ENCODE measurements at regions not wholly inside any gene's neighbourhood (a gene's known extent, or its start where the extent isn't known, plus 50 kb on each side); places are given as distances from the start of the nearest gene placed in this dataset.
"Not testable (repeated sequence)": the region's sequence is repeated elsewhere in the genome, so short reads cannot be mapped to it uniquely, and the experiment has no call there.

DNA sequence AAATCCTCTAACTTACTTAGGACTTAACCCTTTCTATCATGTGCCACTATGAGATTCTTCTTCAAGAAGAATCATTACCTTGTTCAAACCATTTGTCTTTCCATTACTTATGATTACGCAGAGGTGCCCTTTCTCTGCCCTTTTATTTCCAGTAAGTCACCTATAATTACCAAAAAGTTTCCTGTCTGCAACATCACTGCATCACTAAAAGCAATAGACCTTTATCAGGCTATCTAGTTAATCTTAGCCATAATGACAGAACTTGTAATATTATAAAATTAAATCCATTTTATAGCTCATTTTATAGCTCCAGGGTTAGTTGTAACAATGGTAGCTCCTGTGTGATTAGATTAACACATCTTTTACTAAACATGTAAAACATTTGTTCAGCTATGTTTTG lies 673.6 kb upstream of the PITX2 start:
- no peaks in the 10 kb centered on the region for H3K4me1 Mint-ChIP-seq
- no peak overlapping the region for H3K27ac Mint-ChIP-seq
- ATAC-seq (ENCODE audit: low read depth in 2 of 2) (no peak), DNase-seq (no peak)
- H3K9me3 Mint-ChIP-seq: peaks cover 0 to 6% (median 0%) of the 10 kb centered on the region in 7 donors
- no peaks in the 10 kb centered on the region for H3K27me3 Mint-ChIP-seq
- no peak overlapping the region for H3K4me3 Mint-ChIP-seq
- H3K36me3 Mint-ChIP-seq: no peaks in the 10 kb centered on the region

DNA sequence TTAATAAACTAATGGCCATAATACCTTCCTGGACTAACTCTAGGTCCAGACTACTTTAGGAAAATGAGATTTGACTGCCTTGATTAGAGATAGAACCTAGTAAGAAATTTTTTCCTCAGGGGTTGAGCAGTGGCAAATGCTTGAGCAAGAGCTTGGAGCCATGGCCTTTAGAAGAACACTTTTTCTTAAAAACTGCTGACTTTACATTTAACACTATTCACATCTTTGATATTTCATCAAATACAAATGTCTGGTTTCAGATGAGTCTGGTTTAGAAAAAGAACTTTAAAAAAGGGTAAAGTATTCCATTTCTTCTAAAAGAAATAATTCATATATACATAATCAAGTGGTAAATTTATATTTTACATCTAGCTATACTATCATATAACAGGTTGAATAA lies 680.9 kb upstream of the PITX2 start:
- no peaks in the 10 kb centered on the region for H3K4me1 Mint-ChIP-seq
- no peak overlapping the region for H3K27ac Mint-ChIP-seq
- H3K4me3 Mint-ChIP-seq: no peak overlapping the region
- no peak for ATAC-seq (ENCODE audit: low read depth in 2 of 2)
- no peaks in the 10 kb centered on the region for H3K27me3 Mint-ChIP-seq
- DNase-seq: no peak
- H3K36me3 Mint-ChIP-seq: no peaks in the 10 kb centered on the region
- peaks cover 0 to 8% (median 6%) of the 10 kb centered on the region in 7 donors for H3K9me3 Mint-ChIP-seq

DNA sequence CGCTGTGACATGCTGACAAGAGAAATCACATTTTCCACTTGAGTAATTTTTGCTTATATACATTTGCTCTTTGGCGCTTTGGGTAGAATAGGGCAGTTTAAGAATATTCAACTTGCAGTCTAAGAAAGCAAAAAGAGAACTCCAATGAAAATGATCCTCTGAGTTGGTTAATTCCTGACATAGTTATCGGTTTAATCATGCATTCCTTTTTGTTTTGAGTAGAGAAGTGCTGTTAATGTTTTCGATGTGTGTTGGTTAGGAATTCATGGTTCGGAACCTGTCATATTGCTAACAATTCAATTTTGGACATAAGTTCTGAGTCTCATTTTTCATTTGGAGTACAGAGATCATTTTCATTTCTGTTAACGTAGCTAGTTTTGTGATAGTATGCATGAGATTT lies 700.6 kb upstream of the PITX2 start:
- no peak overlapping the region for H3K4me3 Mint-ChIP-seq
- H3K9me3 Mint-ChIP-seq: peaks cover 0 to 1% (median 0%) of the 10 kb centered on the region in 7 donors
- H3K36me3 Mint-ChIP-seq: no peaks in the 10 kb centered on the region
- H3K27ac Mint-ChIP-seq: no peak overlapping the region
- H3K4me1 Mint-ChIP-seq: no peaks in the 10 kb centered on the region
- H3K27me3 Mint-ChIP-seq: peaks cover 0 to 3% (median 0%) of the 10 kb centered on the region in 3 donors
- no peak for DNase-seq
- no peak for ATAC-seq (ENCODE audit: low read depth in 2 of 2)

DNA sequence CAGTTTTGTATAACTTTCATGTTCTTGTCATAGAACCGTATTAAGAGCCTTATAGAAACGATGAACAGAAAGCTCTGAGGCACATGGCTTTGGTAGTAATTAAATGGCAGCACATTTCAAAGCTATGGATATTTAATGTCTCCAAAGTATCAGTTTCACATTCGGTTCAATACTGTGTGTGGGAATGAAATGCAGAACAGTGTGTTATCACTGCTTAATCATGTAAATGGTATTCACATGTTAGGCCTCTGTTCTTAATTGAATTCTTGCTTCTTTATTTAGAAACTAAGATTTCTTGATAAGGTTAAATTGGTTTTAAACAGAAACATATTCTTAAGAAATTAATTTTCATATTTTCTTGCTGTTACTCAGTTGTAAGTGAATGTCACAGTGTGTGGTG lies 701.0 kb upstream of the PITX2 start:
- H3K4me1 Mint-ChIP-seq: no peaks in the 10 kb centered on the region

DNA sequence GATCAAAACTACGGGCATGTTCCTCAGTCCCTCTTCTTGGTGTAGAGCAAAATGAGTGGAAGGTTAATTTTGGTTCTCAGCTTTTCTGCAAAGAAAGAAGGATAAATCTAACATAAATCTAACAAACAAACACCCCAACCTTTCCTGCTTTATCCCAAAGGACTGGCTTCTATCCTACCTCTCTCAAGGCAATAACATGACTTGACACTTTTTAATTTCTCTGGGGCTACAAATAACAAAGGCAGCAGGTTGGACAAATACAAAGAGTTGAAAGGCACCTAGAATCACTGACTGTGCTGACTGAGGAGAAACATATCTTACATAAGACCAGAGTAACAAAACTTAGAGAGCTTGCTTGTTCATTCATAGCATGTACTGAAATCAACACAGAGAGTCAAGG lies 703.6 kb upstream of the PITX2 start:
- no peak for ATAC-seq (ENCODE audit: low read depth in 2 of 2)

More for the DNA sequence above, 701.0 kb upstream of the PITX2 start:
- Mint-ChIP-seq H3K9me3 (peaks cover 0 to 1% (median 0%) of the 10 kb centered on the region in 7 donors), H3K36me3 (no peaks in the 10 kb centered on the region), H3K27me3 (peaks cover 0 to 3% (median 0%) of the 10 kb centered on the region in 3 donors), H3K27ac (no peak overlapping the region), H3K4me3 (no peak overlapping the region)
- DNase-seq: no peak
- no peak for ATAC-seq (ENCODE audit: low read depth in 2 of 2)

DNA sequence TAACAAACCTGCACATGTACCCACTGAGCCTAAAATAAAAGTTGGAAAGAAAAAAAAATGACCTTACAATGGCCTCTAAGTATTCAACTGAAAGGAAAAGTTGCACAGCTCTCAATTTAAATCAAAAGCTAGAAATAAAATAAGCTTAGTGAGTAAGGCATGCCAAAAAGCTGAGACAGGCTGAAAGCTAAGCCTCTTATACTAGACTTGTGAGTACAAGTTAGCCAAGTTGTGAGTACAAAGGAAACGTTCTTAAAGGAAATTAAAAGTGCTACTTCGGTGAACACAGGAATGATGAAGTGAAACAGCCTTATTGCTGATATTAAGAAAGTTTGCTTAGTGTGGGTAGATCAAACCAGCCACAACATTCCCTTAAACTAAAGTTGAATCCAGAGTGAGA lies 707.9 kb upstream of the PITX2 start:
- H3K27me3 Mint-ChIP-seq: peaks cover 0 to 3% (median 0%) of the 10 kb centered on the region in 3 donors
- H3K4me1 Mint-ChIP-seq: no peaks in the 10 kb centered on the region
- no peak for DNase-seq
- H3K36me3 Mint-ChIP-seq: no peaks in the 10 kb centered on the region
- no peak for ATAC-seq (ENCODE audit: low read depth in 2 of 2)
- no peak overlapping the region for H3K4me3 Mint-ChIP-seq
- no peak overlapping the region for H3K27ac Mint-ChIP-seq
- H3K9me3 Mint-ChIP-seq: peaks cover 0 to 9% (median 0%) of the 10 kb centered on the region in 7 donors

More for the DNA sequence above, 703.6 kb upstream of the PITX2 start:
- Mint-ChIP-seq H3K27me3 (peaks cover 0 to 3% (median 0%) of the 10 kb centered on the region in 3 donors), H3K9me3 (no peaks in the 10 kb centered on the region), H3K4me3 (no peak overlapping the region), H3K4me1 (no peaks in the 10 kb centered on the region), H3K27ac (no peak overlapping the region), H3K36me3 (no peaks in the 10 kb centered on the region)
- no peak for DNase-seq

DNA sequence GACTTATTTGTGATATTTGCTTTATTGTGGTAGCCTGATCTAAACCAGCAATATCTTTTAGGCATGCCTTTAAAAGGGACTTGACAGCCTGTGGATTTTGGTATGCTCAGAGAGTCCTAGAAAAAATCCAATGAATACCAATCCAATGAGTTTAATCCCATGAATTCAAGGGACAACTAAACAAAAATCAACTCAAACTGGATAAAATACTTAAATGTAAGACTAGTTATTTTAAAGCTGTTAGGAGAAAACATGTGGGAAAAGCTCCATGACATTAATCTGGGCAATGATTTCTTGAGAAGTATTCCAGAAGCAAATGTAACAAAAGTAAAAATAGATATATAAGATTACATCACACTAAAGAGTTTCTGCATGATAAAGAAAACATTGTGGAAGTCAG lies 711.5 kb upstream of the PITX2 start:
- no peaks in the 10 kb centered on the region for H3K36me3 Mint-ChIP-seq
- DNase-seq: no peak
- no peaks in the 10 kb centered on the region for H3K27me3 Mint-ChIP-seq
- no peaks in the 10 kb centered on the region for H3K4me1 Mint-ChIP-seq
- no peak for ATAC-seq (ENCODE audit: low read depth in 2 of 2)
- no peak overlapping the region for H3K27ac Mint-ChIP-seq
- no peak overlapping the region for H3K4me3 Mint-ChIP-seq
- peaks cover 0 to 9% (median 0%) of the 10 kb centered on the region in 7 donors for H3K9me3 Mint-ChIP-seq

DNA sequence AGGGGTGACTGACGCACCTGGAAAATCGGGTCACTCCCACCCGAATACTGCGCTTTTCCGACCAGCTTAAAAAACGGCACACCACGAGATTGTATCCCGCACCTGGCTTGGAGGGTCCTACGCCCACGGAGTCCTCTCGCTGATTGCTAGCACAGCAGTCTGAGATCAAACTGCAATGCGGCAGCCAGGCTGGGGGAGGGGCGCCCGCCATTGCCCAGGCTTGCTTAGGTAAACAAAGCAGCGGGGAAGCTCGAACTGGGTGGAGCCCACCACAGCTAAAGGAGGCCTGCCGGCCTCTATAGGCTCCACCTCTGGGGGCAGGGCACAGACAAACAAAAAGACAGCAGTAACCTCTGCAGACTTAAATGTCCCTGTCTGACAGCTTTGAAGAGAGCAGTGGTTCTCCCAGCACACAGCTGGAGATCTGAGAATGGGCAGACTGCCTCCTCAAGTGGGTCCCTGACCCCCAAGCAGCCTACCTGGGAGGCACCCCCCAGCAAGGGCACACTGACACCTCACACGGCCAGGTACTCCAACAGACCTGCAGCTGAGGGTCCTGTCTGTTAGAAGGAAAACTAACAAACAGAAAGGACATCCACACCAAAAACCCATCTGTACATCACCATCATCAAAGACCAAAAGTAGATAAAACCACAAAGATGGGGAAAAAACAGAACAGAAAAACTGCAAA lies 714.5 kb upstream of the PITX2 start:
- not testable (repeated sequence) for H3K9me3 Mint-ChIP-seq, H3K36me3 Mint-ChIP-seq

DNA sequence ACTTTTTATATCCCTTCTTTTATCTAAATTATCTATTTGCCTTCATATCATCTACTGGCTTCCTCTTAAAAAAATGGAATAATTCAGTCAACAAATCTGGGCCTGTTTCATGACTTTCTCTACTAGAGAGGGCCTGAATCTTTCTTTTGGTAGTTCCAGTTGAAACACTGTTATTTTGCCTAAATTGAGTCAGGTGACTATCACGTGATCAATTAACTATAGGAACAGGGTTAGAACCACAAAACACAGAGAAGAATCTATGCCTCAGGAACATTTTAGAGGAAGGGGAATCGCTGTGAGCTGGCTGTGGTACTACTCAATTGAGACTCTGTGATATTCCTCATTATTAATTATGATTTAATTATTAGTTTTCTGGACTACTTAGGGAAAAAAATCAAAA lies 736.7 kb upstream of the PITX2 start:
- peaks cover 0 to 13% (median 4%) of the 10 kb centered on the region in 7 donors for H3K9me3 Mint-ChIP-seq
- no peak for DNase-seq
- no peaks in the 10 kb centered on the region for H3K27me3 Mint-ChIP-seq
- H3K4me1 Mint-ChIP-seq: no peaks in the 10 kb centered on the region
- no peaks in the 10 kb centered on the region for H3K36me3 Mint-ChIP-seq
- ATAC-seq (ENCODE audit: low read depth in 2 of 2): no peak
- H3K4me3 Mint-ChIP-seq: no peak overlapping the region
- no peak overlapping the region for H3K27ac Mint-ChIP-seq

More for the DNA sequence above, 714.5 kb upstream of the PITX2 start:
- H3K4me3 Mint-ChIP-seq; ATAC-seq (ENCODE audit: low read depth in 2 of 2); H3K27ac Mint-ChIP-seq; H3K4me1 Mint-ChIP-seq; DNase-seq; H3K27me3 Mint-ChIP-seq: not testable (repeated sequence)

DNA sequence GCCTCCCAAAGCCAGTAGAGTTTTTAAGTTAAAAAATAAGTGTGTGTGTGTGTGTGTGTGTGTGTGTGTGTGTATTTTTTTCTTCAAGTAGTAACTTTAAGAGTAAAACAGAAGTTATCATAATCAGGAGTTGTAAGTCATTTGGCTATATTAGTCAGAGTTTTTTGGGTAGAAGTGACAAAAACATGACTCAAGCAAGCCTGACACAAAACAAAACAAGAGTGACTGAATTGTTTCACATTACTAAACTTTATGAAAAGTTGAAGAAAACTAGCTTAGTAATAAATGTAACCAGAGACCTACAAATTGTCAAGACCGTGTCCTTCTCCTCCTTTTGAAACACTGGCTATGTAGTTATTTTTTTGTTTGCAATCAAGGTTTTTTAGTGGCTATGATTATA lies 738.0 kb upstream of the PITX2 start:
- no peaks in the 10 kb centered on the region for H3K27me3 Mint-ChIP-seq
- no peak for ATAC-seq (ENCODE audit: low read depth in 2 of 2)

DNA sequence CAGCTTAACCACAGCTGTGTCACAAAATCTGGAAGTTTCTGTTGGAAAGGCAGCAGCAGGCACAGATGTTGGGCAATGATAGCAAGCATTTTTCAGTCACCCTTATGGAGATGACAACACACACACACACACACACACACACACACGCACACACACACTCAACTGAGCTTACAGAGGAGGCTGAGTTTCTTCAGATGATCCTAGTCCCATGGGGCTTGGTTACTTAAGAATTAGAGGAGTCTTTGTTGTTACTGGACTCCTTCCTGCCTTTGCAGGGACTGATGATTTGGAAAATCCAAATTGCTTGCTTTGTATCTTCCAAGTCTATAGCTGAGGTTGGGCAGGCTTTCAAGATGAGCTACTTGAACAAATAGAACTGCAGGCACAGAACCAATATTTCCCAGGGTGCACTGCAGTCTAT lies 740.1 kb upstream of the PITX2 start:
- Mint-ChIP-seq H3K36me3 (no peaks in the 10 kb centered on the region), H3K9me3 (peaks cover 4 to 24% (median 7%) of the 10 kb centered on the region in 7 donors), H3K4me1 (no peaks in the 10 kb centered on the region), H3K27me3 (no peaks in the 10 kb centered on the region), H3K27ac (no peak overlapping the region), H3K4me3 (no peak overlapping the region)
- ATAC-seq (ENCODE audit: low read depth in 2 of 2): no peak
- no peak for DNase-seq

More for the DNA sequence above, 738.0 kb upstream of the PITX2 start:
- no peaks in the 10 kb centered on the region for H3K4me1 Mint-ChIP-seq
- H3K4me3 Mint-ChIP-seq: no peak overlapping the region
- H3K36me3 Mint-ChIP-seq: no peaks in the 10 kb centered on the region
- DNase-seq: no peak
- H3K9me3 Mint-ChIP-seq: peaks cover 0 to 16% (median 5%) of the 10 kb centered on the region in 7 donors
- H3K27ac Mint-ChIP-seq: no peak overlapping the region

DNA sequence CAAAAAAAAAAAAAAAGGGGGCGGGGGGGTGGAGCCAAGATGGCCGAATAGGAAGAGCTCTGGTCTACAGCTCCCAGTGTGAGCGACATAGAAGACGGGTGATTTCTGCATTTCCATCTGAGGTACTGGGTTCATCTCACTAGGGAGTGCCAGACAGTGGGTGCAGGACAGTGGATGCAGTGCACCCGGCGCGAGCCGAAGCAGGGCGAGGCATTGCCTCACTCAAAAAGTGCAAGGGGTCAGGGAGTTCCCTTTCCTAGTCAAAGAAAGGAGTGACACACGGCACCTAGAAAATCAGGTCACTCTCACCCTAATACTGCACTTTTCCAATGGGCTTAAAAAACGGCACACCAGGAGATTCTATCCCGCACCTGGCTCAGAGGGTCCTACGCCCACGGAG lies 755.0 kb upstream of the PITX2 start:
- H3K27ac Mint-ChIP-seq, DNase-seq, H3K4me1 Mint-ChIP-seq: not testable (repeated sequence)

DNA sequence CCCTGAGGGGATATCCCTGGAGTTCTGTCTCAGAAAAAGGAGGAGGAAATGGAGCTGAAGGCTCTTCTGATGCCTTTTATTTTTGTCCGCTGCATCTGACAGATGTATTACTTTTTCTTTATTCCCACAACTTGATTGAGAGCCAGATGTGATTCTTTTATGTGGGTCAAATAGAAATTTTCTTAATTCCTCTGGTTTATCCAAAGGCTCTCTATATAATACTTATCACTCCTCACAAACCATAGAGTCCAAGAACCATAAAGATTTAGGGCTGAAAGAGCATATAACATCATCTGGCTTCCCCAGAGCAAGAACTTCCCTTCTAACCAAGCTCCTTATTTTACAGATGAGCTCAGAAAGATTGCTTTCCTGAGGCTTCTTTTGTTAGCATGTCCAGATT lies 756.7 kb upstream of the FAM241A start:
- no peak overlapping the region for H3K27ac Mint-ChIP-seq
- no peak for ATAC-seq (ENCODE audit: low read depth in 2 of 2)

More for the DNA sequence above, 755.0 kb upstream of the PITX2 start:
- not testable (repeated sequence) for ATAC-seq (ENCODE audit: low read depth in 2 of 2); H3K27me3 Mint-ChIP-seq; H3K36me3 Mint-ChIP-seq; H3K4me3 Mint-ChIP-seq
- H3K9me3 Mint-ChIP-seq: peaks cover 4 to 11% (median 7%) of the 10 kb centered on the region in 7 donors

DNA sequence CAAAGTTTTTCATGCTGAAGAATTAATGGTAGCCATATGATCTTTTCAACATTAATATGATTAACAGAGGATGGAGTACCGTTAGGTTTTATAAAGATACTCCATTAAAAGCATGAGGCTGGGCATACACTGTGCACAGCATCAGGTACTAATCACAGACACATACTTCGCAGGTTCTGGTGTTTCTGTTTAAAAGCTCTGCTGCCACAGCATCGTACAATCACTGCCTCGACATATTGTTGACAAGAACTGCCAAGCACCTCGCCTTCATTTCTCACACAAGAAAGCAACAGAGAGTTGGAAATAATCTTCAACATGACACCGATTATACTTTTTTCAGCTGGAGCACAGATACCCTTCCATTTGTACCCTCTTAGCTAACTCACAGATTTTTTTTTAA lies 753.4 kb upstream of the FAM241A start:
- no peak overlapping the region for H3K4me3 Mint-ChIP-seq
- no peaks in the 10 kb centered on the region for H3K36me3 Mint-ChIP-seq
- no peak overlapping the region for H3K27ac Mint-ChIP-seq
- ATAC-seq (ENCODE audit: low read depth in 2 of 2) (no peak), DNase-seq (no peak)
- no peaks in the 10 kb centered on the region for H3K27me3 Mint-ChIP-seq
- H3K4me1 Mint-ChIP-seq: no peaks in the 10 kb centered on the region
- H3K9me3 Mint-ChIP-seq: peaks cover 2 to 12% (median 5%) of the 10 kb centered on the region in 7 donors

More for the DNA sequence above, 756.7 kb upstream of the FAM241A start:
- Mint-ChIP-seq H3K4me1 (no peaks in the 10 kb centered on the region), H3K4me3 (no peak overlapping the region), H3K9me3 (peaks cover 0 to 12% (median 7%) of the 10 kb centered on the region in 7 donors), H3K36me3 (no peaks in the 10 kb centered on the region), H3K27me3 (no peaks in the 10 kb centered on the region)
- DNase-seq: no peak

Data from naive B cell (primary cell).